T-helper 1 cell (primary cell): ENCODE measurements at regions not wholly inside any gene's neighbourhood (a gene's known extent, or its start where the extent isn't known, plus 50 kb on each side); places are given as distances from the start of the nearest gene placed in this dataset.

Source experiments
- DNase-seq, 5 donors: peaks; one replicate each; pipeline ENCODE4 v3.0.0-alpha.2; 2012 to 2020

GRCh38 chr1:29641921-29642320 lies 405.6 kb downstream of the PTPRU start:
- DNase-seq, result no peak

- DNase-seq, result no peak
Measured at GRCh38 chr1:29640428-29640785, 404.1 kb downstream of the PTPRU start.

GRCh38 chr1:29639741-29640427 lies 403.6 kb downstream of the PTPRU start:
- DNase-seq, result no peak

- DNase-seq, result no peak
Measured at GRCh38 chr1:29639156-29639736, 402.9 kb downstream of the PTPRU start.

GRCh38 chr1:29638281-29638680 lies 402.0 kb downstream of the PTPRU start:
- DNase-seq, result no peak

GRCh38 chr1:29636936-29637335 lies 400.6 kb downstream of the PTPRU start:
- DNase-seq, result no peak

- DNase-seq, result no peak
Measured at GRCh38 chr1:29635501-29636263, 399.4 kb downstream of the PTPRU start.

- no peak for DNase-seq
Measured at GRCh38 chr1:29634746-29635335, 398.5 kb downstream of the PTPRU start.

GRCh38 chr1:29634324-29634723 lies 398.0 kb downstream of the PTPRU start:
- no peak for DNase-seq

GRCh38 chr1:29633771-29634170 lies 397.4 kb downstream of the PTPRU start:
- DNase-seq, result no peak

GRCh38 chr1:29632806-29633615 lies 396.7 kb downstream of the PTPRU start:
- no peak for DNase-seq

- DNase-seq, result no peak
Measured at GRCh38 chr1:29631836-29632805, 395.8 kb downstream of the PTPRU start.

- DNase-seq, result no peak
Measured at GRCh38 chr1:29631361-29631760, 395.0 kb downstream of the PTPRU start.

GRCh38 chr1:29630756-29631155 lies 394.4 kb downstream of the PTPRU start:
- no peak for DNase-seq

GRCh38 chr1:29629814-29630516 lies 393.6 kb downstream of the PTPRU start:
- no peak for DNase-seq

- DNase-seq, result no peak
Measured at GRCh38 chr1:29629401-29629800, 393.1 kb downstream of the PTPRU start.

GRCh38 chr1:29628190-29628589 lies 391.9 kb downstream of the PTPRU start:
- no peak for DNase-seq

GRCh38 chr1:29626726-29627125 lies 390.4 kb downstream of the PTPRU start:
- no peak for DNase-seq

GRCh38 chr1:29626066-29626465 lies 389.7 kb downstream of the PTPRU start:
- no peak for DNase-seq

- DNase-seq, result no peak
Measured at GRCh38 chr1:29625084-29625420, 388.7 kb downstream of the PTPRU start.
